ENCODE measurements at regions not wholly inside any gene's neighbourhood (a gene's known extent, or its start where the extent isn't known, plus 50 kb on each side); places are given as distances from the start of the nearest gene placed in this dataset.

GRCh38 chr6:84521511-84521910, 242.9 kb downstream of the TBX18 start:
- H3K27me3 Mint-ChIP-seq, result peaks cover 3% of the 10 kb centered on the region
- no peaks in the 10 kb centered on the region for H3K4me1 Mint-ChIP-seq (ENCODE audit: low read depth)
- H3K27ac Mint-ChIP-seq, result no peak overlapping the region
- H3K4me3 Mint-ChIP-seq, result no peak overlapping the region
- peaks cover 3% of the 10 kb centered on the region for H3K9me3 Mint-ChIP-seq (ENCODE audit: low read depth)
- no peaks in the 10 kb centered on the region for H3K36me3 Mint-ChIP-seq

DNA sequence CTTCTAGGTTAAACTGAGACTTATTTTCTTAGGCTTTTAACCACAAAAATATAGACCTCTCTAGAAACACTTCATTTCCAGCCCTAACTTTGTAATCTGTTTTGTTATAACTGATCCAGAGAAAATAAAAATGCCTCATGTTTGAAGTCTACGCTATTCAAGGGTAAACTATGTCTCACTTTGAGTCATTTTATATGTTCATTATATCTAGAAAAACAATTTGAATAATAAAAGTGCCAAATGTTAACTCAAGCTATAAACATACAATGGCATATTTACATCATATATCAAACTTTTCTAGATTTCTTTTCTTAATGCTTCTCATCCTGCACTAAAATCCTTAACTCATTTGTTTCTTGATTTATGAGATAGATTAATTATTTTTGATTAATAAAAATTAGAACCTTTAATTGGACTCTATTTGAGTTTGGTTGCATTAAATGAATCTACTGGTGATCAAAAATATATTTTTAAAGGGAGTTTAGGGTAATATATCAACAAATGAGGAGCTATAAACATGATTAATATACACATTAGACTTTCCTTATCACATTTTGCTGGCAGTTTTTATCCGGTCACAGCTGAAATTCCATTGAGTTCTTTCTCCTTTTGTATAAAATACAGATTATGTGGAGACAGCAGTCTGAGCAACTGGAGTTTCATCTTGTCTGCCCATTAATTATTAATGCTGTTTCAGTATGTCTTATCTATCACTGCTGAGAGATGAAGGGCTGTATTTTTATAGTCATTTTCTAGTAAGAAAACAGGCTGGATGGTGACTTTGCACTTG, 246.5 kb downstream of the TBX18 start:
- Mint-ChIP-seq H3K27ac (no peak overlapping the region), H3K4me1 (ENCODE audit: low read depth) (no peaks in the 10 kb centered on the region), H3K4me3 (no peak overlapping the region), H3K9me3 (ENCODE audit: low read depth) (peaks cover 2% of the 10 kb centered on the region), H3K27me3 (peaks cover 3% of the 10 kb centered on the region), H3K36me3 (no peaks in the 10 kb centered on the region)

DNA sequence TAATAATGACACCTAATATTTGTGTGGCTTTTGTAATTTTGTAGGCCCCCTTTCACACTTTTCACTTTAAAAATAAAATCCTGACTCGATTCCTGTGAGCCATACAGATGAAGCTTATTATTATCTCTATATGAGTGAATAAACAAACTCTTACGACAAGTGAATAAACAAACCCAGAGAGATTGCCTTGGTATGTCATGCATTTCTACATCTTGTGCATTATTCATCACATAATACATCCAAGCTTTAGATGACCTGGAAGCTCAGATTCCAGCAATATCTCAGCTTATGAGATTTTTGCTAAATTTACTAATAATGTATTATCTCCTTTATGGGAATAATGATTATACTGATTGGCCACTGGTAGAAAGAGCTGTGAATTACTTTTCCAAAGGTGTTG, 248.2 kb downstream of the TBX18 start:
- peaks cover 3% of the 10 kb centered on the region for H3K27me3 Mint-ChIP-seq

DNA sequence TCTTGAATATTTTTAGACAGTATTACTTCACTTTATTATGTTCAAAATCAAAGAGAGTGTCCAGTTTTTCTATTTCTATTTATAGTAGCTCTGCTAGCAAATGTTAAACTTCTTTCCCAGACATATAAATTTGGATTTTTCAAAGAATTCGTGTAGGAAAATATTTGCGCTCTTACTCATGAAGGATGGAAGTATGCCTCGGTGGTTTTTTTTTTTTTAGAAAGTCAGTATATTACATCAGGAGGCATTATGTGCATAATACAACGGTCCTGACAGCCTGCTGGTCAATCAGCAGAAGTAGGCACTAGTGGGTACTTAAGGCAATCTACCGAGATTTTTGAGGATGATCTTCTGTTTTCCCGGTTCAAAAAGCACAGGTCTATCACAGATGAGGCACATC, 249.3 kb downstream of the TBX18 start:
- Mint-ChIP-seq H3K36me3 (no peaks in the 10 kb centered on the region), H3K4me3 (no peak overlapping the region), H3K27ac (no peak overlapping the region), H3K4me1 (ENCODE audit: low read depth) (no peaks in the 10 kb centered on the region), H3K27me3 (peaks cover 3% of the 10 kb centered on the region), H3K9me3 (ENCODE audit: low read depth) (no peaks in the 10 kb centered on the region)

More for the DNA sequence above, 248.2 kb downstream of the TBX18 start:
- Mint-ChIP-seq H3K9me3 (ENCODE audit: low read depth) (no peaks in the 10 kb centered on the region), H3K36me3 (no peaks in the 10 kb centered on the region), H3K4me1 (ENCODE audit: low read depth) (no peaks in the 10 kb centered on the region), H3K4me3 (no peak overlapping the region), H3K27ac (no peak overlapping the region)

GRCh38 chr6:84514089-84514971, 250.1 kb downstream of the TBX18 start:
- H3K9me3 Mint-ChIP-seq (ENCODE audit: low read depth), result no peaks in the 10 kb centered on the region
- H3K27ac Mint-ChIP-seq, result no peak overlapping the region
- no peak overlapping the region for H3K4me3 Mint-ChIP-seq
- H3K4me1 Mint-ChIP-seq (ENCODE audit: low read depth), result no peaks in the 10 kb centered on the region
- peaks cover 3% of the 10 kb centered on the region for H3K27me3 Mint-ChIP-seq
- H3K36me3 Mint-ChIP-seq, result no peaks in the 10 kb centered on the region

- H3K27ac Mint-ChIP-seq, result no peak overlapping the region
- peaks cover under 1% of the 10 kb centered on the region for H3K9me3 Mint-ChIP-seq (ENCODE audit: low read depth)
- no peaks in the 10 kb centered on the region for H3K27me3 Mint-ChIP-seq
- H3K4me1 Mint-ChIP-seq (ENCODE audit: low read depth), result no peaks in the 10 kb centered on the region
- H3K4me3 Mint-ChIP-seq, result no peak overlapping the region
- H3K36me3 Mint-ChIP-seq, result no peaks in the 10 kb centered on the region
Measured at GRCh38 chr6:84512391-84512790, 252.0 kb downstream of the TBX18 start.

GRCh38 chr6:84511929-84512328, 252.5 kb downstream of the TBX18 start:
- Mint-ChIP-seq H3K4me3 (no peak overlapping the region), H3K9me3 (ENCODE audit: low read depth) (peaks cover 5% of the 10 kb centered on the region), H3K36me3 (no peaks in the 10 kb centered on the region), H3K27me3 (no peaks in the 10 kb centered on the region), H3K4me1 (ENCODE audit: low read depth) (no peaks in the 10 kb centered on the region), H3K27ac (no peak overlapping the region)

DNA sequence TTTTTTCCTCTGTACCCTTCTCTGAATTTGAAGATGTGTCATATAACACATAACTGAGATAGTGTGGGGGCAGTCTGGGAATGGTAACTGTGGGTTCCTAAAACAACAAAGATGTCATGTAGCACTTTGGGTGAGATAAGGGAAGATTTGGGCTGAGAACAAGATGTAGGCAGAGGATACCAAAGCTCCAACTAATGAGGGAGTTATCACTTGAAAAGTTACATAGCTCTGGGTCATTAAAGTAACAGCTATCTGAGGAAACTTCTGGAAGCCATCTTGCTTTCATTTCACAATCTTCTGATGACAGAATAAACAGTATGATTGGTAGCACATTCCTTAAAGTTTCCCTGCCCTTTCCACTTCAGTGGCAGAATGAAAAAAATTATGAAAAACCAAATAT, 255.4 kb downstream of the TBX18 start:
- Mint-ChIP-seq H3K27me3 (no peaks in the 10 kb centered on the region), H3K27ac (no peak overlapping the region), H3K4me3 (no peak overlapping the region), H3K9me3 (ENCODE audit: low read depth) (peaks cover 8% of the 10 kb centered on the region), H3K4me1 (ENCODE audit: low read depth) (no peaks in the 10 kb centered on the region), H3K36me3 (no peaks in the 10 kb centered on the region)

DNA sequence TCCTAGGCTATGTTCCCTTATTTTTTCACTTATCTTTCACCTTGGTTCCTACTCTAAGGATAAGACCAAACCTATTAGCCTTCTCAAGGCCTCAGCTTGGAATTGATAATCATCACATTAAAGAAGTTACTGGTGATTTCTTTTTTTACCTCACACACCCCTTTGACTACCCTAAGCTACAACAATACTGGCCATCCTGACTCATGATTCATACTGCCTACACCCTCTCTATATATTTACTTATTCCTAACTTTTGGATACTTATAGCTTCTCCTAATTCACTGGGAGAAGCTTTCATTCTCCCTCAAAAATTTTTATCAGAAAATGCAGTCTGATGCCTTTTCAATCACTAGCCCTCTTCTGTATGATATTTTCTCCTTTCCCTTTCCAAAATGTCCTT, 256.1 kb downstream of the TBX18 start:
- H3K4me3 Mint-ChIP-seq, result no peak overlapping the region
- no peaks in the 10 kb centered on the region for H3K36me3 Mint-ChIP-seq
- no peak overlapping the region for H3K27ac Mint-ChIP-seq
- peaks cover 8% of the 10 kb centered on the region for H3K9me3 Mint-ChIP-seq (ENCODE audit: low read depth)
- H3K4me1 Mint-ChIP-seq (ENCODE audit: low read depth), result no peaks in the 10 kb centered on the region
- H3K27me3 Mint-ChIP-seq, result no peaks in the 10 kb centered on the region

GRCh38 chr6:84504025-84504424, 260.4 kb downstream of the TBX18 start:
- no peaks in the 10 kb centered on the region for H3K27me3 Mint-ChIP-seq
- peaks cover 16% of the 10 kb centered on the region for H3K9me3 Mint-ChIP-seq (ENCODE audit: low read depth)
- no peaks in the 10 kb centered on the region for H3K36me3 Mint-ChIP-seq
- no peak overlapping the region for H3K27ac Mint-ChIP-seq
- H3K4me1 Mint-ChIP-seq (ENCODE audit: low read depth), result no peaks in the 10 kb centered on the region
- no peak overlapping the region for H3K4me3 Mint-ChIP-seq

GRCh38 chr6:84501315-84501714, 263.1 kb downstream of the TBX18 start:
- Mint-ChIP-seq H3K36me3 (no peaks in the 10 kb centered on the region), H3K27me3 (no peaks in the 10 kb centered on the region), H3K4me3 (no peak overlapping the region), H3K27ac (no peak overlapping the region), H3K4me1 (ENCODE audit: low read depth) (no peaks in the 10 kb centered on the region), H3K9me3 (ENCODE audit: low read depth) (peaks cover 8% of the 10 kb centered on the region)

DNA sequence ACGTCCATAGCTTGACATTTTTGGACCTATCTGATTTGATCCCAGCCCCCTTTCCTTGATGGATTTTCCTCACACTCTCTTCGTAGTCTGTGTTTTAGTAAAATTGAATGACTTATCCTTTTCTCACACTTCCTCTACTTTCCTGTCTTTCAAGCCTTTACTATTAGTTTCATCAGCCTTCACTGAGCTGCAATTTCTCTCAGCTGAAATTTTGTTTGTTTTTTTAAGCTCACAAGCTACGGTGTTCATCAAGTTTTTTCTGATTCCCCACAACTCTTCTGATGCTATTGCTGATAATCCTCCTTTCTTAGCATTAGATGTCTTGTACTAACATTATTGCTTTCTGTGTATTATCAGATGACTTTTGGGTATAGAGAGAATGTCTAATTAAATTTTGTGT, 263.7 kb downstream of the TBX18 start:
- H3K27me3 Mint-ChIP-seq, result no peaks in the 10 kb centered on the region
- H3K4me3 Mint-ChIP-seq, result no peak overlapping the region
- H3K27ac Mint-ChIP-seq, result no peak overlapping the region
- no peaks in the 10 kb centered on the region for H3K4me1 Mint-ChIP-seq (ENCODE audit: low read depth)
- H3K9me3 Mint-ChIP-seq (ENCODE audit: low read depth), result peaks cover 8% of the 10 kb centered on the region
- no peaks in the 10 kb centered on the region for H3K36me3 Mint-ChIP-seq

GRCh38 chr6:84498905-84499304, 265.5 kb downstream of the TBX18 start:
- H3K27me3 Mint-ChIP-seq, result no peaks in the 10 kb centered on the region
- no peaks in the 10 kb centered on the region for H3K36me3 Mint-ChIP-seq
- no peaks in the 10 kb centered on the region for H3K4me1 Mint-ChIP-seq (ENCODE audit: low read depth)
- H3K27ac Mint-ChIP-seq, result no peak overlapping the region
- peaks cover 8% of the 10 kb centered on the region for H3K9me3 Mint-ChIP-seq (ENCODE audit: low read depth)
- no peak overlapping the region for H3K4me3 Mint-ChIP-seq

GRCh38 chr6:84492241-84493165, 265.1 kb upstream of the CEP162 start:
- Mint-ChIP-seq H3K27ac (no peak overlapping the region), H3K4me3 (no peak overlapping the region), H3K36me3 (no peaks in the 10 kb centered on the region), H3K9me3 (ENCODE audit: low read depth) (peaks cover 5% of the 10 kb centered on the region), H3K27me3 (no peaks in the 10 kb centered on the region), H3K4me1 (ENCODE audit: low read depth) (no peaks in the 10 kb centered on the region)

DNA sequence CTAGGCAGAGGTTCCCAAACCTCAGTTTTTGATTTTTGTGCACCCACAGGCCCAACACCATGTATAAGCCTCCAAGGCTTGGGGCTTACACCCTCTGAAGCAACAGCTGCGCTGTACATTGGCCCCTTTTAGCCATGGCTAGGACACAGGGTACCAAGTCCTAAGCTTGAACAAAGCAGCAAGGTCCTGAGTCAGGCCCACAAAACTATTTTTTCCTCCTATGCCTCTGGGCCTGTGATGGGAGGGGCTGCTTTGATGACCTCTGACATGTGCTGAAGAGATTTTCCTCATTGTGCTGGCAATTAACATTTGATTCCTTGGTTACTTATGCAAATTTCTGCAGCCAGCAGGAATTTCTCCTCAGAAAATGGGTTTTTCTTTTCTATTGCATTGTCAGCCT, 262.2 kb upstream of the CEP162 start:
- Mint-ChIP-seq H3K9me3 (ENCODE audit: low read depth) (peaks cover 9% of the 10 kb centered on the region), H3K4me1 (ENCODE audit: low read depth) (no peaks in the 10 kb centered on the region), H3K27me3 (no peaks in the 10 kb centered on the region), H3K36me3 (no peaks in the 10 kb centered on the region), H3K27ac (no peak overlapping the region), H3K4me3 (no peak overlapping the region)
